IPS DF 6.9 (cell line): ENCODE measurements at regions not wholly inside any gene's neighbourhood (a gene's known extent, or its start where the extent isn't known, plus 50 kb on each side); places are given as distances from the start of the nearest gene placed in this dataset.

Experiments
- DNase-seq: peaks from one replicate; pipeline ENCODE4 v3.0.0-alpha.2; 2013; ENCODE audit warnings: low read depth, low spot score
- H3K27ac ChIP-seq: one replicate; pipeline ENCODE4 v1.5.1; 2013; ENCODE audit warnings: low read length, control low read depth
- H3K27me3 ChIP-seq: 2 replicates; pipeline ENCODE4 v1.6.1; 2013; ENCODE audit warnings: mild to moderate bottlenecking, low read length; ENCODE audit not compliant: control insufficient read depth, insufficient read depth
- H3K36me3 ChIP-seq: 2 replicates; pipeline ENCODE4 v1.6.1; 2013; ENCODE audit warnings: low read length; ENCODE audit not compliant: control insufficient read depth, insufficient read depth
- H3K4me1 ChIP-seq: 2 replicates; pipeline ENCODE4 v1.6.1; 2013; ENCODE audit warnings: low read length; ENCODE audit not compliant: control insufficient read depth, insufficient read depth
- H3K4me3 ChIP-seq: 2 replicates; pipeline ENCODE4 v1.5.1; 2013; ENCODE audit warnings: mild to moderate bottlenecking, low read length
- H3K9me3 ChIP-seq: 2 replicates; pipeline ENCODE4 v1.6.1; 2013; ENCODE audit warnings: low read length, inconsistent platforms; ENCODE audit not compliant: control insufficient read depth, insufficient read depth
- WGBS: extraction: QIAGEN DNeasy Blood & Tissue Kit; methylation state at CpG from one replicate; pipeline ENCODE4 v1.1.7; 2013; ENCODE audit warnings: mixed read lengths, missing lambda C conversion rate; ENCODE audit not compliant: insufficient read length, insufficient coverage; 5-methylcytosine and 5-hydroxymethylcytosine counted together

DNA sequence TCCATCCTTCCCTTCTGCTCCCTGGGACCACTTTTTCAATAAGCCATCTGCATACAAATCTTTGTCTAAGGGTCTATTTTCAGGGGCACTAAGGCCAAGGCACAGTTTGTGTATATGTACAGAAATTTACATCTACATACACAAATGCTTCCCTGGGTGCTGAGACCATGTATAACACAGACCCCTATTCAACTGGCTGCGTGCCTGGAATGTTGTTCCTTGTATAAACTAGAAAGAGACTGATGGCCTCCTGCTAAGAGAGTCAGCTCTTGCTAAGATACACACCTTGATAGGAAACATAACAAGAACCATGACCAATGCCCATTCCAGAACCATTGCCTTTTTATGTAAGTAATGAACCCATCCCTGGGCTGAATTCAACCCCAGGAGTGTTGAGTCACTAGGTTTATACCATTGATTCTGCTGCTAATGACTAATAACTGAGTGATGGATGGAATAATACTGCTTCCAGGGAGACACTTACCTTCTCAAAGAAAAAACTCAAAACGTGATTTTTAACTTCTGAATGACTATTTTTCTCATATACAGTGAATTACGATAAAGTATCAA is 290.7 kb downstream of the FGFR2 start:
- no peak for DNase-seq
- no CpG with 5 or more reads among the region's 3 CpGs for WGBS
- no peaks in the 10 kb centered on the region for H3K27me3 ChIP-seq
- peaks cover 3% of the 10 kb centered on the region; the same call in 1 of the 2 replicates for H3K4me1 ChIP-seq
- no peaks in the 10 kb centered on the region for H3K36me3 ChIP-seq
- no peak overlapping the region for H3K4me3 ChIP-seq
- H3K9me3 ChIP-seq, result no peaks in the 10 kb centered on the region
- H3K27ac ChIP-seq, result no peak overlapping the region

DNA sequence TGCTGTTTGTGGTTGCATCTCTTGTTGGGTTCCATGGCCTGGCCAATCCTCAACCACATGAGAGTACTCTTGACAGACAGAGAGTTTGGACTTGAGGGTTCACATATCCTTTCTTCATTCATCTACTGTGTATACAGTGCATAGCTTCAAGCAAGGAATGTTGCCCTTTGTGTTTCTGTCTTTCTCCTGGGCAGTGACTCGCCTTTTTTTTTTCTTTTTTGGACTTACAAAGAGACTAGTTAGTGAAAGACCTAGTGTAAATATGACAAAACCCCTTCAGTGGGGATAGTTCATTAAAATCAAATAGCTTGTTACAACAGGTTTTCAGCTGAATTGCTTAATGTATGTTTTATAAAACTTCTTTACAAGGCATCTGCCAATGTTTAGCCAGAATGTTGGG is 290.2 kb downstream of the FGFR2 start:
- no peak overlapping the region for H3K27ac ChIP-seq
- H3K4me1 ChIP-seq, result peaks cover 3% of the 10 kb centered on the region; the same call in 1 of the 2 replicates
- DNase-seq, result no peak
- WGBS, result no CpG with 5 or more reads among the region's 1 CpG
- H3K9me3 ChIP-seq, result no peaks in the 10 kb centered on the region
- H3K4me3 ChIP-seq, result no peak overlapping the region
- H3K36me3 ChIP-seq, result no peaks in the 10 kb centered on the region
- H3K27me3 ChIP-seq, result no peaks in the 10 kb centered on the region

DNA sequence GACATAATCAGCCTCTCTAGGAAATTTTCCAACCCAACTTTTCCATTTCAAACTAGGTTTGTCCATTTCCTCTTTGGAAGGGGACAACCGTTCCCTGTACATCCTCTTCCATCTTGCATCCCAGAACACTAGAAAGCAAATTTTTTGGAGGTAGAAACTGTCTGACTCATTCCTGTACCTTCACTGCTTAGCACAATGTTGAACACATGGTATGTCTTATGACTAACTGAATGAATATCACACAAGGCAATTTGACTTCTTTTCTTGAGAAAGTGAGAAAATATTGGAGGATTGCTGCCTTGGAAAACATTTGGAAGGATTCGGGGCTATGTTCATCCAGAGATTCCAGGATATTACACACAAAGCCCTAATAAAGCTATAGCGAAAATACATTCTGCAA is 289.1 kb downstream of the FGFR2 start:
- H3K27me3 ChIP-seq, result no peaks in the 10 kb centered on the region
- H3K4me1 ChIP-seq, result peaks cover 3% of the 10 kb centered on the region; the same call in 1 of the 2 replicates
- no peak for DNase-seq
- no CpG with 5 or more reads among the region's 3 CpGs for WGBS
- H3K27ac ChIP-seq, result no peak overlapping the region
- H3K4me3 ChIP-seq, result no peak overlapping the region
- no peaks in the 10 kb centered on the region for H3K9me3 ChIP-seq
- no peaks in the 10 kb centered on the region for H3K36me3 ChIP-seq

DNA sequence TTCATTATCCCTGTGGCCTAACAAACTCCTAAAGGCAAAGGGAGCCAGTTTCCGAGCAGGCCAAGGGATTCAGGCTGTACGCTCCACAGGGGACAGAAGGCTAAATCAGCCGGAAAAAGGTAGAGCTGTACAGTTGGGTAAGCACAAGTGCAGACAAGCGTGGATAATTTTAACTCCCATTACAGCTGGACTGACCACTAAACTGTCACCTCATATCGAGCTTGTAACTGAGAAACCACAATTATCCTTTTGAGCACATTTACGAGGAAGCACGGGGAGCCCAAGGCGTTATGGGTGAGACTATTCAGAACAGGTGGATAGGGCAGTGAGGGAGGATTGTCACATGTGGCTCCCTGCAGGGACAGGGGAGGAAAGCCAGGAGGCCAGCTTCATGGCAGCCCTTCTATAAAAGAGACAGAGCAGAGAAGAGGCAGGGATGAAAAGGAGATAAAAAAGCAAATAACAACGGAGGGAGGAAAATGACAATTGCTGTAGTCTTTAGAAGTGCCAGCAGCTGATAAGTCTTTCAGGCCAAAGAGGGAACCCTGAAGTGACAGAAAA is 288.0 kb downstream of the FGFR2 start:
- Histone ChIP-seq H3K9me3 (no peaks in the 10 kb centered on the region), H3K27ac (no peak overlapping the region), H3K4me3 (no peak overlapping the region), H3K36me3 (no peaks in the 10 kb centered on the region), H3K4me1 (peaks cover 3% of the 10 kb centered on the region; the same call in 1 of the 2 replicates), H3K27me3 (no peaks in the 10 kb centered on the region)
- no peak for DNase-seq
- WGBS, result no CpG with 5 or more reads among the region's 9 CpGs

DNA sequence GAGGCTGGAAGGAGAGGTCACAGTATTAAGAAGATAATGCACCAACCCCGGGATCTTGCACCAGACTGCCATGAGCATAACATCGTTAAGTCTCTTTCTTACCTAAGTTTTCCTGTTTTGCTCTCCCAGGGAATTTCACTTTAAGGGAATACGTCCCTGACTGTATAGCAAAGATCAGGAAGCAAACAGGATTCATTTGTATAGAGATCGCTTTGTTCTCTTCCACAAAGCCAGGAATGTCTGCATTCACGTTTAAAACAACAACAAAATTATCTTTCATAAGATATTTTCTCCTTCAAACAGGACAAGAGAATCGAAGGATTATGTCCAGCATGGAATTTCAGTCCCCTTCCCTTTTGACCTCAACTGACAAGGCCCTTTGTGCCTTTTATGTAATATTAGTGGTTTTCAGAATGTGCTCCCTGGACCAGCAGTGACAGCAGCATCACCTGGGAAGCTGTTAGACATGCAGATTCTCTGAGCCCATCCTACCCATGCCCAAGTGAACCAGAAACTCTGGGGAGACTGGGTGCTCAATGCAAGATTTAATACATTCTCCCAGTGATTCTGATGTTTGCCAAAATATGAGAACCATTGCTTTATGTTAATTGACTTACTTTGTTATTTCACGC is 286.3 kb downstream of the FGFR2 start:
- WGBS, result no CpG with 5 or more reads among the region's 7 CpGs
- no peak overlapping the region for H3K4me3 ChIP-seq
- H3K27ac ChIP-seq, result no peak overlapping the region
- no peaks in the 10 kb centered on the region for H3K36me3 ChIP-seq
- no peaks in the 10 kb centered on the region for H3K9me3 ChIP-seq
- H3K27me3 ChIP-seq, result no peaks in the 10 kb centered on the region
- no peak for DNase-seq
- H3K4me1 ChIP-seq, result peaks cover 3% of the 10 kb centered on the region; the same call in 1 of the 2 replicates

DNA sequence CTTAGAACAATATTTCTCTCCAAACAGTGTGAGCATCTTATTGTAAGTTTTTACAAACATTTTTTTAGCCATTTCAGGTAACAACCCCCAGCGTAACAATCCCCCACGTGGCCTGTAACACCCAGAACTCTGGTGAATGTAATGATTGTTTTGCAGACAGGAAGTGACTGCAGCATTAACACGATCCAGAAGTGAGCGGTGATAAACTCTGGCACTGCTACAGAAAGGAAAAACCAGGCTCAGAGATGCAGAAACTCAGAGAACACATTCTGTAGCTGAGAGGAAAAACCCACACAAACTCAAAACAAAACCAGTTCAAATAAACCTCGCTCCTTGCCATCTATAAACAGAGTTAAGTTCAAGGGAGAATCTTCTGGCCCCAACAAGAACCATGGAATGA is 285.7 kb downstream of the FGFR2 start:
- H3K36me3 ChIP-seq, result no peaks in the 10 kb centered on the region
- WGBS, result no CpG with 5 or more reads among the region's 5 CpGs
- no peak overlapping the region for H3K4me3 ChIP-seq
- H3K4me1 ChIP-seq, result peaks cover 3% of the 10 kb centered on the region; the same call in 1 of the 2 replicates
- H3K27me3 ChIP-seq, result no peaks in the 10 kb centered on the region
- no peaks in the 10 kb centered on the region for H3K9me3 ChIP-seq
- DNase-seq, result no peak
- H3K27ac ChIP-seq, result no peak overlapping the region

DNA sequence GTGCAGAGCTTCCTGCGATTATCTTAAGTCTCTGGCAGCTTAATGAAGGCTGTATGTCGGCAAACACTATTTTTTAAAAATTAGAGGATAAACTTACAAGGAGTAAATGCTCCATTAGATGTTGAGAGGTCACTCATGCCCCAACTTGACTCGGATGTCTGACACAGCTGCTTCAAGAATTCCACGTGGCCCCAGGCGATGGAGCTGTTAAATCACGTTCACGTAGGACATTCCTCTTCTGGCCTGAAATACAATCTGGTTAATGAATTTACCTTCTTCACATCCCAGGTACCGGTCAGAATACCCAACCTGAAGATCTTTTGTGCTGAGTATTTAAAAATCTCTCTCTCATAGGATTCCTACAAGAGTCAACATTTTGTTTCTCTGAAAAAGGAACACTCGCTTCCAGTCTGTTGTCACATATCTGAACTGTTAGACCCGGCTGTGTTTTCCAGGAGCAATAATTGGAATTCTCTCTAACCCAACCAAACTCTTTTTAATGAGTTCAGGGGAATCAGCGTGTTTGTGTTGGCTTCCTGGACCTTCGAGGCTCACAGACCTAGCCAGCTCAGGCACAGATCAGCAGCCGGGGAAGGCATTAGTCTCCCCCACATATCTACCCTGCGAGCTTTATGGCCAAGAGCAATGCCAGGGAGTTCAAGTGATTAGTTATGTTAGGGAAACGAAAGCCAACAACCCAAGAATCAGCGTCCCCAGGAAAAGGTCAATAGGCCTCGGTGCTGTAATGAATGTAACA is 284.9 kb downstream of the FGFR2 start:
- Histone ChIP-seq H3K27ac (no peak overlapping the region), H3K4me3 (no peak overlapping the region), H3K27me3 (no peaks in the 10 kb centered on the region), H3K9me3 (no peaks in the 10 kb centered on the region), H3K4me1 (peaks cover 3% of the 10 kb centered on the region; the same call in 1 of the 2 replicates), H3K36me3 (no peaks in the 10 kb centered on the region)
- DNase-seq, result no peak
- no CpG with 5 or more reads among the region's 17 CpGs for WGBS

DNA sequence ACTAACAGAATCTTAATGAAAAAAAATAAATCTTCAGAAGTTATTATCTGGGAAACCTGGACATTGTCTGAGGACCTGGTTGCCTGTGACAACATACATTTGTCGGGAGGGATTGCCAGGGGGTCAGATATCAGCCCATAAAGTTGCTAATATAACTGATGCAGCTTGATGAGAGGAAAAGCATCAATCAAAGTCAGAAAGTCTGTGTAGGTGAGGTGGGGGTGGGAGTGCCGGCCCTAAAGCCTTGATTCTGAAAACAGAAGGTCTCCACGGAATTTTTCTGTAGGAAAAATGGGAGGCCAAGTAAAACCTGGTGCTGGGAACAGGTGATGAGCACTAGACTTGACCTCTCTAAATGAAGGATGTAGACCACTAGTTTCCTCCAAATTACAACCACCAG is 281.8 kb downstream of the FGFR2 start:
- H3K27ac ChIP-seq, result no peak overlapping the region
- no peaks in the 10 kb centered on the region for H3K36me3 ChIP-seq
- H3K27me3 ChIP-seq, result no peaks in the 10 kb centered on the region
- H3K4me1 ChIP-seq, result no peaks in the 10 kb centered on the region
- no CpG with 5 or more reads among the region's 3 CpGs for WGBS
- H3K4me3 ChIP-seq, result no peak overlapping the region
- H3K9me3 ChIP-seq, result no peaks in the 10 kb centered on the region
- no peak for DNase-seq

DNA sequence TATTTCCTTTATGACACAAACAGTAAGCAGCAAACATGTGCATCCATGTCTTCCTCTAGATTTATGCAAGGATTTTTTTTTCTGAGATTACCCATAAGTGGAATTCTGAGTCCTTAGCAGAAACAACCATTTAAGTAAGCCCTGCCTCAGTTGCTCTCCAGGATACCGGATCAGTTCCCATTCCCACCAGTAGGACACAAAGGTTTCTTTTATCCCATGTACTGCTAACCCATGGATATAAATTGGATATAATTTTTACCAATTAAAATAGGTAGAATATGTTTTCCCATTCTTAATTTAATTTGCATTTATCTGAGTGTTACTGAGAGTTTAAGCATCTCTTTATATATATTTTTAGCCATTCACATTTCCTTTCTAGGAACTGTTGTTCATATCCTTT is 280.9 kb downstream of the FGFR2 start:
- no peak overlapping the region for H3K4me3 ChIP-seq
- no peak overlapping the region for H3K27ac ChIP-seq
- no peaks in the 10 kb centered on the region for H3K9me3 ChIP-seq
- no CpG with 5 or more reads among the region's 1 CpG for WGBS
- H3K4me1 ChIP-seq, result no peaks in the 10 kb centered on the region
- H3K36me3 ChIP-seq, result no peaks in the 10 kb centered on the region
- DNase-seq, result no peak
- H3K27me3 ChIP-seq, result no peaks in the 10 kb centered on the region

DNA sequence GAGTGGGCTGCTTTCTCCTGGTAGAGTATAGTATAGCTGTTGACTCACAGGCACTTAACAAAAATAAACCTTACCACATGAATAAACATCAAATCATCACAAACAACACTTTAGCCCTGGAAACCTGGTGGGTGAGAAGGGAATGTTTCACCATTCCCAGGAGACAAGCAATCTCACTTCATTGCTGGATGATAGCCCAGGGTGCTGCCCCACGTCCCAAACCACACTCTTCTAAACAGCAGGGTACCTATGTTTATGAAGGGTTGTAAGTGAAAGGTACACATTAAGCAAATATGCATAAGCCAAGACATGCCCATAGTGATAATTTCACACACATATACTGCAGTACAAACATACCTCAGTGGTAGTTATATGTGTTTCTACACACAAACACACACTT is 276.2 kb downstream of the FGFR2 start:
- H3K4me3 ChIP-seq, result no peak overlapping the region
- H3K4me1 ChIP-seq, result no peaks in the 10 kb centered on the region
- H3K27ac ChIP-seq, result no peak overlapping the region
- no peak for DNase-seq
- H3K9me3 ChIP-seq, result no peaks in the 10 kb centered on the region
- H3K27me3 ChIP-seq, result no peaks in the 10 kb centered on the region
- H3K36me3 ChIP-seq, result no peaks in the 10 kb centered on the region
- WGBS, result no CpG with 5 or more reads among the region's 1 CpG
